Choroid plexus epithelial cell (primary cell): ENCODE measurements at regions not wholly inside any gene's neighbourhood (a gene's known extent, or its start where the extent isn't known, plus 50 kb on each side); places are given as distances from the start of the nearest gene placed in this dataset.
"Not testable (repeated sequence)": the region's sequence is repeated elsewhere in the genome, so short reads cannot be mapped to it uniquely, and the experiment has no call there.

Experiments used
- DNase-seq: peaks from one replicate; pipeline ENCODE4 v3.0.0-alpha.2; 2010; ENCODE audit warnings: low read depth
- H3K4me3 ChIP-seq: 2 replicates; pipeline ENCODE4 v1.5.1; 2011; ENCODE audit warnings: low read depth, mild to moderate bottlenecking, control low read depth, low read length, moderate library complexity
- CTCF ChIP-seq: conservative IDR thresholded peaks from 2 replicates; pipeline ENCODE4 v1.5.1; 2011; ENCODE audit warnings: low read depth, mild to moderate bottlenecking, control low read depth, inconsistent platforms, low read length, moderate library complexity

- H3K4me3 ChIP-seq = no peak overlapping the region
- TF ChIP-seq CTCF = no peak
- no peak for DNase-seq
Observed at GRCh38 chr18:51568151-51568550, 370.7 kb upstream of the MEX3C start.

- no peak for TF ChIP-seq CTCF
- no peak overlapping the region for H3K4me3 ChIP-seq
- DNase-seq = no peak
Observed at GRCh38 chr18:51569153-51569552, 371.7 kb upstream of the MEX3C start.

GRCh38 chr18:51569561-51569960, 372.1 kb upstream of the MEX3C start:
- DNase-seq = no peak
- TF ChIP-seq CTCF = no peak

DNA sequence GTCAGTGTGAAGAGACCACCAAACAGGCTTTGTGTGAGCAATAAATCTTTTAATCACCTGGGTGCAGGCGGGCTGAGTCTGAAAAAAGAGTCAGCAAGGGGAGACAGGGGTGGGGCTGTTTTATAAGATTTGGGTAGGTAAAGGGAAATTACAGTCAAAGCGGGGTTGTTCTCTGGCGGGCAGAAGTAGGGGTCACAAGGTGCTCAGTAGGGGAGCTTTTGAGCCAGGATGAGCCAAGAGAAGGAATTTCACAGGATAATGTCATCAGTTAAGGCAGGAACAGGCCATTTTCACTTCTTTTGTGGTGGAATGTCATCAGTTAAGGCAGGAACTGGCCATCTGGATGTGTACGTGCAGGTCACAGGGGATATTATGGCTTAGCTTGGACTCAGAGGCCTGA, 372.6 kb upstream of the MEX3C start:
- DNase-seq = not testable (repeated sequence)

More at GRCh38 chr18:51569561-51569960, 372.1 kb upstream of the MEX3C start:
- no peak overlapping the region for H3K4me3 ChIP-seq

GRCh38 chr18:51573886-51574285, 376.4 kb upstream of the MEX3C start:
- H3K4me3 ChIP-seq, DNase-seq: not testable (repeated sequence)

More for the DNA sequence above, 372.6 kb upstream of the MEX3C start:
- not testable (repeated sequence) for H3K4me3 ChIP-seq

- no peak for TF ChIP-seq CTCF
- no peak for DNase-seq
- H3K4me3 ChIP-seq = no peak overlapping the region
Observed at GRCh38 chr18:51575171-51575570, 377.7 kb upstream of the MEX3C start.

DNA sequence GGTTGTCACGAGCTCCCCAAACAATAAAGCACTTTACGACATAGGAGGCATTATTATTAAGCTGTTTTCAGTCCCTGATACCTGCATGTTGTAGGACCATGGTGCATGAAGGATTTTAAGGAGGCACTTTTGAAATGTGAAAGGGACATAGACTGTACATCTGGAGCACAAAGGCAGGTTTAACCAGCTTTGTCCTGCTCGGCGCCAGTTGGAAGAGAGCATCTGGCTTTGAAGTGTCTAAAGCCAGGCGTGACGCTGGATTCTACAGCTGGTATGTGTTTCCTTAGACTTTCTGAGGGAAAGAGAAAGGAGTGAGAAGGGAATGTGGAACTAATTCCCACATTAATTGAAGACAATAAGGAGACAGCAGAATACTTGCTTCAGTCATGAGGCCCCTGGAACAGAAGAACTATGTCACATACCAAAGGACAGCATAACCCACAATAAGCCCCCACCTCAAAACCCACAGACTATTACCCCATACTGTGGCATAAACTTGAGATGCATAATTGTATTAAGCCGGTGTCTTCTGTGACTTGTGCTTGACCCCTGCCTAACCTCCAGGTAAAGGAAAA, 381.0 kb upstream of the MEX3C start:
- no peak for TF ChIP-seq CTCF
- DNase-seq = no peak
- H3K4me3 ChIP-seq = no peak overlapping the region

- TF ChIP-seq CTCF = no peak
- DNase-seq = no peak
- no peak overlapping the region for H3K4me3 ChIP-seq
Observed at GRCh38 chr18:51580580-51580979, 383.1 kb upstream of the MEX3C start.
